Gastroesophageal sphincter (tissue), 3 donors: ENCODE measurements at regions not wholly inside any gene's neighbourhood (a gene's known extent, or its start where the extent isn't known, plus 50 kb on each side); places are given as distances from the start of the nearest gene placed in this dataset.

Source experiments
- CTCF ChIP-seq, 4 experiments: fragments of 200-600 bp in 2 of 4; fragments of 450-650 bp in 2 of 4; sonication (generic) in 1 of 4; IDR thresholded peaks; one replicate each; pipeline ENCODE4 v1.5.1; 2017 to 2019; ENCODE audit warnings: antibody characterized with exemption in 4 of 4, mild to moderate bottlenecking in 2 of 4, moderate library complexity in 2 of 4
- EP300 ChIP-seq: sonication (generic); formaldehyde crosslinking; IDR thresholded peaks from one replicate; pipeline ENCODE4 v1.6.1; 2017; ENCODE audit warnings: antibody characterized with exemption, mild to moderate bottlenecking
- POLR2A ChIP-seq, 2 donors: fragments of 450-650 bp; IDR thresholded peaks; one replicate each; pipeline ENCODE4 v1.6.1; 2017; ENCODE audit warnings: antibody characterized with exemption in 2 of 2, mild to moderate bottlenecking in 2 of 2, moderate library complexity in 1 of 2
- POLR2AphosphoS5 ChIP-seq: sonication (generic); formaldehyde crosslinking; IDR thresholded peaks from one replicate; pipeline ENCODE4 v1.6.1; 2017; ENCODE audit warnings: antibody characterized with exemption

GRCh38 chr2:21658269-21658668, 534.5 kb downstream of the TDRD15 start:
- TF ChIP-seq CTCF (IDR thresholded peaks at IDR 0.05) (no peak), EP300 (no peak), POLR2AphosphoS5 (no peak), POLR2A (IDR thresholded peaks at IDR 0.05) (no peak)
